ENCODE measurements at regions not wholly inside any gene's neighbourhood (a gene's known extent, or its start where the extent isn't known, plus 50 kb on each side); places are given as distances from the start of the nearest gene placed in this dataset.

- DNase-seq (ENCODE audit: low read depth) = no peak
- TF ChIP-seq CTCF (IDR thresholded peaks at IDR 0.05; ENCODE audit: control insufficient read depth, extremely low read depth, insufficient read depth) = no peak
- no peak overlapping the region for H3K4me3 ChIP-seq (ENCODE audit: low read depth, low read length)
Measured at GRCh38 chr2:123103902-123104301, 921.2 kb upstream of the CNTNAP5 start.

- no peak for DNase-seq (ENCODE audit: low read depth)
- no peak for TF ChIP-seq CTCF (IDR thresholded peaks at IDR 0.05; ENCODE audit: control insufficient read depth, extremely low read depth, insufficient read depth)
- H3K4me3 ChIP-seq (ENCODE audit: low read depth, low read length) = no peak overlapping the region
Measured at GRCh38 chr2:123116595-123116994, 908.5 kb upstream of the CNTNAP5 start.

GRCh38 chr2:123127236-123127635, 897.9 kb upstream of the CNTNAP5 start:
- no peak overlapping the region for H3K4me3 ChIP-seq (ENCODE audit: low read depth, low read length)
- no peak for TF ChIP-seq CTCF (IDR thresholded peaks at IDR 0.05; ENCODE audit: control insufficient read depth, extremely low read depth, insufficient read depth)
- no peak for DNase-seq (ENCODE audit: low read depth)

GRCh38 chr2:123128951-123129350, 896.1 kb upstream of the CNTNAP5 start:
- DNase-seq (ENCODE audit: low read depth) = no peak
- TF ChIP-seq CTCF (IDR thresholded peaks at IDR 0.05; ENCODE audit: control insufficient read depth, extremely low read depth, insufficient read depth) = no peak
- H3K4me3 ChIP-seq (ENCODE audit: low read depth, low read length) = no peak overlapping the region

- TF ChIP-seq CTCF (IDR thresholded peaks at IDR 0.05; ENCODE audit: control insufficient read depth, extremely low read depth, insufficient read depth) = no peak
- DNase-seq (ENCODE audit: low read depth) = no peak
- no peak overlapping the region for H3K4me3 ChIP-seq (ENCODE audit: low read depth, low read length)
Measured at GRCh38 chr2:123136419-123136818, 888.7 kb upstream of the CNTNAP5 start.

GRCh38 chr2:123144082-123144481, 881.0 kb upstream of the CNTNAP5 start:
- no peak for TF ChIP-seq CTCF (IDR thresholded peaks at IDR 0.05; ENCODE audit: control insufficient read depth, extremely low read depth, insufficient read depth)
- H3K4me3 ChIP-seq (ENCODE audit: low read depth, low read length) = no peak overlapping the region
- no peak for DNase-seq (ENCODE audit: low read depth)

GRCh38 chr2:123153041-123153440, 872.0 kb upstream of the CNTNAP5 start:
- no peak overlapping the region for H3K4me3 ChIP-seq (ENCODE audit: low read depth, low read length)
- DNase-seq (ENCODE audit: low read depth) = no peak
- TF ChIP-seq CTCF (IDR thresholded peaks at IDR 0.05; ENCODE audit: control insufficient read depth, extremely low read depth, insufficient read depth) = no peak

Data from LNCaP clone FGC (cell line).